Suprapubic skin (tissue), 4 donors: ENCODE measurements at regions not wholly inside any gene's neighbourhood (a gene's known extent, or its start where the extent isn't known, plus 50 kb on each side); places are given as distances from the start of the nearest gene placed in this dataset.

Experiments
- EP300 ChIP-seq: sonication (generic); formaldehyde crosslinking; IDR thresholded peaks from one replicate; pipeline ENCODE4 v1.6.1; 2017; ENCODE audit warnings: antibody characterized with exemption
- POLR2AphosphoS5 ChIP-seq, 3 donors: sonication (generic); formaldehyde crosslinking; IDR thresholded peaks; one replicate each; pipeline ENCODE4 v1.6.1; 2017; ENCODE audit warnings: antibody characterized with exemption in 3 of 3

DNA sequence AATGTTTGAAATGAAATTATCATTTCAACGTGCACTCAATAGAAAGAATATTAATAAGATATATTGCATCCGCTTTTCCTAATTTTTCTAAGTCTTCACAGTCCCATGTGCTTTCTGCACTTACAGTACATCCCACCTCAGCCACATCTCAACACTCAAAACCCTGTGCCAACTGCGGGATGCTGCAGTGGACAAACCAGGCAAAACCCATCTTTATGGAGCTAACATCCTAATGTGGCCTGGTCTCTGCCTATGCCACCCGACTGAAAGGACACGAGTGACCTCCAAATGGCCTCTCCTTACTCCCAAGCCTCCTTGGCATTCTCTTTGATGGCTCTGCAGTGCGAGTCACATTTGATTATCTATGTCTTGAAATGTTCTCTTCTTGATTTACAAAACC, 57.4 kb upstream of the ADRB1 start:
- TF ChIP-seq EP300 (no peak), POLR2AphosphoS5 (IDR thresholded peaks at IDR 0.05) (no peak)
